Right hindlimb (tissue), 1 donor: ENCODE measurements at regions not wholly inside any gene's neighbourhood (a gene's known extent, or its start where the extent isn't known, plus 50 kb on each side); places are given as distances from the start of the nearest gene placed in this dataset.

Source experiments
- DNase-seq: peaks from one replicate; pipeline ENCODE4 v3.0.0-alpha.2; 2018

DNA sequence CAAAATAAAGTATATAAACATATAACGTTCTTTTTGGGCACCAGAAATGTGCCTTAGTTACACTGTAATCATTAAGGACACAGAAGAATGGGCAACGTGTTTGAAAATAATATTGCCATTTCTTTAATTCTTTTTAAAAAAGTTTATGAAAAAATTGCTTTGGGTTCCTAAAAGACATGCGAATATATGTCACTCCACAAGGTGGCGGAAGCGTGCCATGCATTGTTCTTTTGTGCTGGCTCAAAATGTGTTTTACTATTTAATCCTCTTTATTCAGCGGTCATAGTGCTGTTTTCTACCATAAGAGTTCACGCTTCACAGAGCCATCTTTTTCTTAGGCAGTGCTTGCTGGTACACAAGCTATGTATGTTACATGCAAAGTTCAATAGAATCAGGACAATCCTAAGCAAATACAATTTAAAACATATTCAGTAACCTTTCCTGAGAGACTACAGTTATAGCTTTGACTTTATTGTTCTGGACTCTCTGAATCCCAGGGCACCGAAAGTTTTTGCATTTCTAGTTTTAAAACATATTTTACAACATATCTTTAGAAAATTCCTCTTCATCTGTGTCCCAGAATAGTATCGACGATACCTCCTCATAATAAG is 147.8 kb upstream of the ERBB4 start:
- peak; percentile 66 for DNase-seq

DNA sequence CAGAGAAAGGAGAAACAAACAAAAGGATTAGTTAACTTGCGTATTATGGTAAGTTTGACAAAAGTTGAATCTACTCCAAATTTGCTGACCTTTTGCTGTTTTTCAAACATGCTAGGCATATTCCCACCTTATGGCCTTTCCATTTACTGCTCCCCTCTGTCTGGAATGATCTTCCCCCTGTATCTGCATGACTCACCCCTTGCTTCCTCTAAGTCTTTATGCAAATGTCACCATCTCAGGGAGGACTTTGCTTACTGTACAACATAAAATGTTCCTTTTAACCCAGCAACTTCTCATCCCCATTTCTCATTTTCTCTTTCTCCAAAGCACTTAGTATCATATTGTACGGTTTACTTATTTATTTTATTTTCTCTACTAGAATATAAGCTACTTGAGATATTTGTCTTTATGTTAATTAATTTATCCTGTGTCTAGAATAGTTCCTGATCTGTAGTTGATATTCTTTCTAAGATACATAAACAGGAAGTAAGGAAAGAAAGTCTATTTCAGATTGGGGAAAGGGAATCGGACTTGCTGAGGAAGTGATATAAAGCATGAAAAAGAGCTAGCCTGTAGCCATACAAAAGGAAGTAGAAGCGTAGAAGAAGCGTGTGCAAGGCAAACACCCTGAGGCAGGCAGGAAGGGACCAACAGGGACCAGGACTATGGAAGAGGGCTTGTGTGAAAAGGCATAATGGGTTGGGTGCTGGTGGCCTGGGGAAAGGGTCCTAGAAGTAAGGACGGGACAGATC is 144.9 kb upstream of the ERBB4 start:
- DNase-seq: no peak

- DNase-seq: no peak
Observed at GRCh38 chr2:212682937-212683336, 144.3 kb upstream of the ERBB4 start.

DNA sequence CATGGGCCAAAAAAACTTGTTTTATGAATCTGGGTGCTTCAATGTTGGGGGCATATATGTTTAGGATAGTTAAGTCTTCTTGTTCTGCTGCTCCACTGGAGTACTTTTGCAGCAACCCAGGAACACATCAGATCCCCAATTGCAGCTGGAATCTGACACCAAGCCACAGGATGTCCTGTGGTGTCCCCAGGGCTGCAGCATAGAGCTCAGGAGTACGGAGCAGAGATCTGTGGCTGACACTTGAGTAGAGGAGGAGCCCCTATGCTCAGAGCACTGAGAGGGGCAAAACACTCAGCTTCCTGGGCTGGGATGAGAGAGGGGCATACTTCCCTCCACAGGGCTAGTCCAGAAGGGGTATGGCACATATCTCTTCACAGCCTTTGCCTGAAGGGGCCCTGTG is 138.9 kb upstream of the ERBB4 start:
- DNase-seq: no peak

- no peak for DNase-seq
Observed at GRCh38 chr2:212672186-212672585, 133.6 kb upstream of the ERBB4 start.

GRCh38 chr2:212669761-212670160 is 131.2 kb upstream of the ERBB4 start:
- DNase-seq: no peak

DNA sequence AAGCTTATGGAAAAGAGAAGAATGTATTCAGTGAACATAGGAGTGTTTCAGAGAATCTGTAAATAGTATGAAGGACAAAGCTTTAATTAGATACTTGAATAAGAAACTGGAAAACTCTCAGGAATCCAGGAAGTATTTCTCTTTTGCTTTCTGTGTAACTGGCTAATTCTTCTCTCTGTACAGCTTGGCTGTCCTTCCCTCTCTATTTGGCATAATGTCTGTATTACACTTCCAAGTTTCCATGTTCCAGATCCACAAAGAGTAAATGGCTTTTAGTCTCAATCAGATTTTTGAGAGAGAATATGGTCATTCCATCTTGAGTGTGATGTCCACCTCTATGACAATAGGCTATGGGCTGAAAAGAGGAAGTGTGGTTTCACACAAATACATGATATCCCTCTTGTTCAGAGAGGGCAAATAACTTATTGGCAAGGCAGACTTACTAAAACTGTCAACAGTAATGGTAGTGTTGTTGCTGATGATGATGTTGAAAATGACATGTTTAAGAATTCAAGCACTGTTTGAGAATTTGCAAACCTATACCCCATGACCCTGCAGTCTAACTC is 129.2 kb upstream of the ERBB4 start:
- DNase-seq: no peak

GRCh38 chr2:212665948-212666347 is 127.3 kb upstream of the ERBB4 start:
- DNase-seq: no peak

GRCh38 chr2:212659441-212659840 is 120.8 kb upstream of the ERBB4 start:
- no peak for DNase-seq

DNA sequence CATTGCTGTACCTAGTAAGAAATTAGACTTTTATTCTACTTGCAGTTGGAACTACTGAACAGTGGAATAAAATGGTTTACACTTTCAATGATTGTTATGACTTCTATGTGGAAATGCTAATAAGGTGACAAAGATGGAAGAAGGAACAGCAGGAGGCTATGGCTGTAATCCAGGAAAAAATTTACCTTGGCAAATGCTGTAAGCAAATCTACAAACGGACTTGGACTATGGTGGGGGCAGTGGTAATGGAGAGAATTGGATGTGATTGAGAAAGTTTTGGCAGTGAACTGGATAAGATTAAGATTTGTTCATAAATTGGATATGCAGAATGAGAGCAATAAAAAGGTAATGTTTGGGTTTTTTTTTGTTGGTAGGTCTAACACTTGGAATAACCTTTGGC is 111.0 kb upstream of the ERBB4 start:
- DNase-seq: no peak

DNA sequence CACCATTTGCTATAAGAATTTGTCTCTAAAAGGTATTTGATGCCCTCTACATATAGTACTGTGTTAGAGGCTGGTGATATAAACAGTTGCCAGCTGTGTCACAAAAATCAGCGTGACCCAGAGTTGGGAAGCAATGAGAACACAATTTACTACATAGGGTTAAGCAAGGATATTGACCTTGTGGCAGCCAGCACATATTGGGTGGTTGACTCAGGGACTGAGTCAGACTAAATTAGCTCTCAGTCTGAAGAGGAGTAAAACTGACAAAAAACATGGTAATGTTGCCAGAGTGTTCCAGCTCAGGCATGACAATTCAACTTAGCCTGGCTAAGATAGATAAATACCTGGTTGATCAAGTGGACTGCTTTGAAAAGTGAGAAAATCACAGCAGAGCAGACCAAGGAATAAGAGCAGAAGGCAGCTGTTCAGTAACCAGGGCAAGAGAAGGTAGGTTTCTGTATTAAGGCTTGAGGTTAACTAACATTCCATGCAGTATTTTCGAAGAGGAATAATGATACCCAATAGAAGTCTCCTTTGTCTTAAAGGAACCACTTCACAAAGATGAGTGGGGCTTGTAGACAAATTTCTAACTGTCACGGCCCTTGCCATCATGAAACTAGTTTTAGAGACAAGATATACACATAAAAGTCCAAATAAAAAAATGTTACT is 108.2 kb upstream of the ERBB4 start:
- DNase-seq: no peak

DNA sequence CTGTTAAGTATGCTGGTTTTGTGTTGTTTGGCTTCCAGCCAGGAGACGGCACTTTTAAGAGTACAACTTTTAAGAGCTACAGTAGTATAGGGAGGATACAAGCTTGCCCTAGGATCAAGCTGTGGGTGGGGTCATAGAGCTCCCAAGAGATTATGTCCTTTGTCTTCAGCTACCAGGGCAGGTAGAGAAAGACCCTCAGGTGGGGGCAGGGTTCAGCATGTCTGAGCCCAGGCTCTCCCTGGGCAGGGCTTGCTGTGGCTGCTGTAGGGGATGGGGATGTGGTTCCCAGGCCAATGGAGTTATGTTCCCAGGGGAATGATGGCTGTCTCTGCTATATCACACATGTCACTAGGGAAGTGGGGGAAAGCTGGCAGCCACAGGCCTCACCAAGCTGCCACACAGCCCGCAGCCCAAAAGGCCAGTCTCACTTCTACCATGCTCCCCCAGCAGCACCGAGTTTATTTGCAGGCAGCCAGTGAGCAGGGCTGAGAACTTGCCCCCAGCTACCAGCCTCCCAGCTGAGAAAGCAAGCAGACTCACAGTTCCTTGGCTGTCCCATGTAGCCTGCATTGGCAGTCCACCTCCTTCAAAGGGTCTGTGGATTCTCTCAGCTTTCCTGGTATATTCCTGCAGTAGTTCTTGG is 105.7 kb upstream of the ERBB4 start:
- no peak for DNase-seq

DNA sequence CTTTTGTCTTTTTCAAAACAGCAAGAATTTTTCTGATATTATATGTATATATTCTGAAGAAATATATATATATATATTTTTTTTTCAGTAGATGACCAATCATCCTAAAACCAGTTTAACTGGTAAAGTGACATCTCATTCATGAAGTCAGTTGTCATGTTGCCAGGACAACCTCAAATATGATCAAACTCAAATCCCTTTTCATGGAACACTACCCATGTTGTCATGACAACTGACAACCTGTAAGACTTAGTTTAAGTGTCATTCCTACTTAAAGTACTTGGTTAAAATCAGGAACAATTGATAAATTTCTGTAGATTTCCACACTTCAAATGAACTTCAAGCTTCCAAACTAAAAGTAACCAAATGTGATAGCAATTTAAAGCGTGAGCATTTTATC is 101.8 kb upstream of the ERBB4 start:
- DNase-seq: no peak

DNA sequence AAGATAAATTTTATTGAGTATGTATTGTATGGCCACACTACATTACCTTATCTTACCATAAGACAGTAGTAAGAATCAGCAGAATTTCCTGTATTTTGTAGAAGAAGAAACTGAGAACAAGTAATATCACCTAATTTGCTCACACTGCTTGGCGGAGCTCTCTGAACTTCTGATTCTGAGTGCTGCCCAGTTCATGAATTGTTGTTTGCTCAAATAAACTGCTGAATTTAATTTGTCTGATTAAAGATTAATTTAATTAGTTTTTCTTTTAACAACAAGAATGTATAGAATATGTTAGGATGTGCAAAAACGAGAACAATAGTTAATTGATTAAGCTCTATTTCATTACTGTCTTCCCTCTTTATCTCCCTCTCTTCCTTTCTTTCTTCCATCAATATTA is 100.1 kb upstream of the ERBB4 start:
- no peak for DNase-seq

DNA sequence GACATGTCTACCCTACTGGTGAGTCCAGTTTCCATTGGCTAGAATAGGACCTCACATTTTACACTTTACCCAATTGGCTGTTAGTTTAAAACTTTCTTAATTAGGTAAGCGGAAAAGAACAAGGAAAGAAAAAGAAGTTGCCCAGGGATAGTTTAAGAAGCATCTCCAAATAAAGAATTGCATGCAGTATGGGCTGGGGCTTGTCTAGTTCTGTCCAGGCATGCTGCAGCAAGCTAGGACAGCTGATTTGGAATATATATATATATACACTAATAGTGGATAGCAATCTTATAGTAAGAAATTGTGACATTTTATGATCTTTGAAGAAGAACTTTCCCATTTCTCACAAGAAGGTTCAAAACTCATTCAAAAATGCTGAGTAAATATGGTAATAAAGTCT is 90.0 kb upstream of the ERBB4 start:
- no peak for DNase-seq

DNA sequence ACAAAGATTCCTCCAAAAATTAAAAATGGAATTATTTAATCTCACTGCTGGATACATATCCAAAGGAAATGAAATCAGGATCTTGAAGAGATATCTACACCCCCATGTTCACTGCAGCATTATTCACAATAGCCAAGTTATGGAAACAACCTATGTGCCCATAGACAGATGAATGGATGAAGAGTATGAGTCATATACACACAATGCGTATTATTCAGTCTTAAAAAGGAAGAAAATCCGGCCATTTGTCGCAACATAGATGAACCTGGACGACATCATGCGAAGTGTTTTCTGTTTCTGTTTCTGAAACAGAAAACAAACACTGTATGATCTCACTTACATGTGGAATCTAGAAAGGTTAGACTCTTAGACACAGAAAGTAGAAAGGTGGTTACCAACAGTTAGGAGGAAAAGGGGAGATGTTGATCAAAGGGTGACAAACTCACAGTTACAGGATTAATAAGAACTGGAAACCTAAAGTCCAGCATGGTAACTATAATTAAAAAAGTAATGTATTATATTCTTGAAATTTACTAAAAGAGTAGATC is 87.8 kb upstream of the ERBB4 start:
- DNase-seq: no peak

GRCh38 chr2:212619954-212620353 is 81.4 kb upstream of the ERBB4 start:
- DNase-seq: no peak

DNA sequence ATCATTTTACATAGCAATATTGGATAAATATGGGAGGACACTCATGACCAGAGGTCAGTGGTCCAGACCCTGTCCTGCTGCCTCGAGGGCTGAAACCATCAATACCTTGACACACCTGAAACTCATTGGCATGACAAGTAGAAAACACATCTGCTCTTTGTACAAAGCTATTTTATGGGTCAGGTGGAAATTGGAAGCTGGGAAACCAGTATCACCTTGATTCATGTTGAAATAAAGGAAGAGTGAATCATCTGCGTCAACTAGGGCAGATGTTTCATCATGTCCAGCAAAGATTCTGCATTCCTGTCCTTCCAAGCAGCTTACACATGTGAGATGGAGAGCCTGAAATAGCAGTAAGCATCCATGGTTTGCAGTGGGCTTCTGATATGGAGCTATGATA is 80.0 kb upstream of the ERBB4 start:
- no peak for DNase-seq

DNA sequence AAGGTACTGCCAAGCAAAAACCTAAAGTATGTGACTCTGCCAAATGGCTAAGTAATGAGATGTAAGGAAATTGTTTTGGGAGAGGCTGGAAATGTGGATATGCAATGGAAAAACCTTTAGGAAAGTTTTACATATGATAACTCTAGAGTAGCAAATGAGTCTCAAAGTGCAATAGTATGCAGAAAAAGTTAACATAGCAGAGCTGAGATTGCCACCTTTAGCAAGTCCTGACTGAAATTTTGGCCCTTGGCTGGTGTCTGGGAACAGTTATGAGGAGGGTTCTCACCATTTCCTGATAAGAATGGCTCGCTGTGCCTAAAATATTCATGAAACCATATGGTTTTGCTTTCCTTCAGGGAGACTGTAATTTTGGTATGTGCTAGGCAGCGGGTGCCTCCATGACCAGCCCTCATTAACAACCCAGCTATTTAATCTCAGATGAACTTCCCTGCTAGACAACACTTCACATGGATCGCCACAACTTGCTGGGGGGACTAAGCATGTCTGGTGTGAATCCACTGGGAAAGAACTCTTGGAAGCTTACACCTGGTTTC is 72.3 kb upstream of the ERBB4 start:
- DNase-seq: no peak

DNA sequence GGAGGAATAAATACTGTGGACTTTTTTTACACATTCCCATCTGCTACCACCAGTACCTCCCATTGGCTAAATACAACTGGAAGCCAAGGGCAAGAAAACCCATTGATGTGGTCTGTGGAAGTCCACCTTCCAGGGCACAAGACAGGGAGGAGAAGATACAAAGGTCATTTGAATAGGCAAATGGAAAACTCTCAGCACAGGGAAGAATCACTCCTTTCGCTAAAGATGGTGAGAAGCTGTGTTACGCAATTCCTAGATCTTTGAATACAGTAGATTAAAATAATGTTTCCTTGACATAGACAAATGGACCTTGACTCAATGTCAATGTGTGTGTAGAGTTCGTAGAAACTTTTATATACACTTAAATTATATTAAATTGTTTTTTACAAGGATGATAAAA is 70.9 kb upstream of the ERBB4 start:
- DNase-seq: no peak

DNA sequence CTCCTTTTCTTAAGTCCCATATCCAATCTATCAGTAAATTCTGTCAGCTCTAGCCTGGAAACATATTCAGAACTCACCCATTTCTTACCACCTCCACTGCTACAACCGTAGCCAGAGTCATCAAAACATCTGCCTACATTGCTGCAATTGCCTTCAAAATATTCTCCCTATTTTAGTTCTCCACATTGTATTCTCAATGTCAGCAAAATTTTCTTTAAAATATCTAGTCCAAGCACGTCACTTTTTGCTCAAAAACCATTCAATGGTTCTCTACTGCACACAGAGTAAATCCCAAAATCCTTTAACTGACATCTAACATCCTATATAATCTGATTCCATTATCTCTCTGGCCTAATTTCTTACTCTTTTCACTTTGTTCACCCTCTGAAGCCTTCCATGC is 68.5 kb upstream of the ERBB4 start:
- DNase-seq: no peak

DNA sequence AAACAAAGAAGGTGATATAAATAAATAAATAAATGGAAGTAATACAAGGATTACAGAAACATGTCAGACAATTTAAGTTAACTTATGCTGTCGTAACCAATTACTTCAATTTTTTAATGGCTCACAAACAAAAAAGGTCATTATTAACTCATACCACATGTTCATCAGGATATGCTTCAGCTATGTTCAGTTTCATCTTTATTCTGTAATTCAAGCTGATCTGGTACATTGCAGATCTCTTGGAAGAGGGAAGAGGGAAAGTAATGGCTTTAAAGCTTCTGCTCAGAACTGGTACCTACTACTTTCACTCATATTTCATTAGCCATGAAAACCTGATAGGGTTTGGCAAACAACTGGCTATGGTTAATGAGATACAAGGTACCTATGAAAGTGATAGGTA is 67.6 kb upstream of the ERBB4 start:
- DNase-seq: no peak

- no peak for DNase-seq
Observed at GRCh38 chr2:212596688-212597087, 58.1 kb upstream of the ERBB4 start.
